ENCODE measurements at regions not wholly inside any gene's neighbourhood (a gene's known extent, or its start where the extent isn't known, plus 50 kb on each side); places are given as distances from the start of the nearest gene placed in this dataset.
A peak's percentile ranks its signal among the peaks of the same experiment; 100 is the strongest.

GRCh38 chr6:126206504-126207246, 133.2 kb upstream of the CENPW start (continued):
- TF ChIP-seq, protein P1, sequence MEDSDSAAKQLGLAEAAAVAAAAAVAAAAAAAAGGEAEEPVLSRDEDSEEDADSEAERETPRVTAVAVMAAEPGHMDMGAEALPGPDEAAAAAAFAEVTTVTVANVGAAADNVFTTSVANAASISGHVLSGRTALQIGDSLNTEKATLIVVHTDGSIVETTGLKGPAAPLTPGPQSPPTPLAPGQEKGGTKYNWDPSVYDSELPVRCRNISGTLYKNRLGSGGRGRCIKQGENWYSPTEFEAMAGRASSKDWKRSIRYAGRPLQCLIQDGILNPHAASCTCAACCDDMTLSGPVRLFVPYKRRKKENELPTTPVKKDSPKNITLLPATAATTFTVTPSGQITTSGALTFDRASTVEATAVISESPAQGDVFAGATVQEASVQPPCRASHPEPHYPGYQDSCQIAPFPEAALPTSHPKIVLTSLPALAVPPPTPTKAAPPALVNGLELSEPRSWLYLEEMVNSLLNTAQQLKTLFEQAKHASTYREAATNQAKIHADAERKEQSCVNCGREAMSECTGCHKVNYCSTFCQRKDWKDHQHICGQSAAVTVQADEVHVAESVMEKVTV (CRISPR knock-in tag; IDR thresholded peaks at IDR 0.05): no peak
- TF ChIP-seq NR2F6 (CRISPR knock-in tag; IDR thresholded peaks at IDR 0.05) (no peak), CCAR2 (IDR thresholded peaks at IDR 0.05; ENCODE audit: low read depth, low read length) (no peak), ATF1 (CRISPR knock-in tag; IDR thresholded peaks at IDR 0.05) (no peak), ATF1 (tag; IDR thresholded peaks at IDR 0.05) (no peak), ARID1B (IDR thresholded peaks at IDR 0.05) (peak; percentile 51; the same call in 1 of the 2 replicates), PBX2 (CRISPR knock-in tag; IDR thresholded peaks at IDR 0.05; ENCODE audit: low read depth) (no peak), PBX2 (tag; conservative IDR thresholded peaks at IDR 0.05; ENCODE audit: low read depth) (peak; percentile 93), SIRT6 (IDR thresholded peaks at IDR 0.05; ENCODE audit: low read depth, low read length) (no peak)
